Panc1 (cell line): ENCODE measurements at regions not wholly inside any gene's neighbourhood (a gene's known extent, or its start where the extent isn't known, plus 50 kb on each side); places are given as distances from the start of the nearest gene placed in this dataset.

Experiments used
- POLR2AphosphoS5 ChIP-seq: IDR thresholded peaks from 2 replicates; pipeline ENCODE4 v1.6.1; 2012; ENCODE audit warnings: mild to moderate bottlenecking, low read depth, low read length, moderate library complexity
- SIN3A ChIP-seq: IDR thresholded peaks from 2 replicates; pipeline ENCODE4 v1.6.1; 2012; ENCODE audit warnings: low read depth, mild to moderate bottlenecking, low read length, moderate library complexity, borderline replicate concordance; ENCODE audit not compliant: insufficient read depth
- TCF7L2 ChIP-seq: IDR thresholded peaks from 2 replicates; pipeline ENCODE4 v1.6.1; 2011; ENCODE audit warnings: mild to moderate bottlenecking, low read depth, low read length, inconsistent platforms
- TF ChIP-seq, protein P1 (sequence below): fragments of 450-650 bp; IDR thresholded peaks from 2 replicates; pipeline ENCODE4 v1.5.1; 2017; ENCODE audit warnings: mild to moderate bottlenecking
- TF ChIP-seq, protein P2 (sequence below), 2 experiments: IDR thresholded peaks; 2 replicates each; pipeline ENCODE4 v1.6.1; 2011 to 2012; ENCODE audit warnings: low read depth in 2 of 2, control low read depth in 1 of 2, low read length in 1 of 2, mild to moderate bottlenecking in 1 of 2, moderate library complexity in 1 of 2; ENCODE audit not compliant: insufficient read depth in 1 of 2

DNA sequence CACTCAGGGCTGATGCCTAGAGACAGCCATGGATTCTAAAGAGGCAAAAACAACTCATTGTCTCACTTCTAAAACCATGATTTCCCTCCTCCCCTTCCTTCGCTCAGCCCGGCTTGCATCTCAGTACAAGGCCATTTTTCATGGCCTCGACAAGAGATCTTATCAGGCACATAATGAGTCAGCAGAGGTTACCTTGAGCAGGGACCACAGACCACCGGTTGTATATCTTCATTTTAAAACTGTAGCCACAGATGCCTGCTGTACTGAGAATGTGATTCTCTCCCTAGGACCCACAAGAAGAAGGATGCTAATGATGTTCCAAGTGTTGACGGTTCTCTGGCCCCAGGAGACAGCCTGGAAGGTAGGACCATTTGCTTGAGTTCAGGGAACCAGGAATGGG lies 331.9 kb downstream of the AJAP1 start:
- TF ChIP-seq, protein P1, sequence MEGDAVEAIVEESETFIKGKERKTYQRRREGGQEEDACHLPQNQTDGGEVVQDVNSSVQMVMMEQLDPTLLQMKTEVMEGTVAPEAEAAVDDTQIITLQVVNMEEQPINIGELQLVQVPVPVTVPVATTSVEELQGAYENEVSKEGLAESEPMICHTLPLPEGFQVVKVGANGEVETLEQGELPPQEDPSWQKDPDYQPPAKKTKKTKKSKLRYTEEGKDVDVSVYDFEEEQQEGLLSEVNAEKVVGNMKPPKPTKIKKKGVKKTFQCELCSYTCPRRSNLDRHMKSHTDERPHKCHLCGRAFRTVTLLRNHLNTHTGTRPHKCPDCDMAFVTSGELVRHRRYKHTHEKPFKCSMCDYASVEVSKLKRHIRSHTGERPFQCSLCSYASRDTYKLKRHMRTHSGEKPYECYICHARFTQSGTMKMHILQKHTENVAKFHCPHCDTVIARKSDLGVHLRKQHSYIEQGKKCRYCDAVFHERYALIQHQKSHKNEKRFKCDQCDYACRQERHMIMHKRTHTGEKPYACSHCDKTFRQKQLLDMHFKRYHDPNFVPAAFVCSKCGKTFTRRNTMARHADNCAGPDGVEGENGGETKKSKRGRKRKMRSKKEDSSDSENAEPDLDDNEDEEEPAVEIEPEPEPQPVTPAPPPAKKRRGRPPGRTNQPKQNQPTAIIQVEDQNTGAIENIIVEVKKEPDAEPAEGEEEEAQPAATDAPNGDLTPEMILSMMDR = no peak
- TF ChIP-seq, protein P2, sequence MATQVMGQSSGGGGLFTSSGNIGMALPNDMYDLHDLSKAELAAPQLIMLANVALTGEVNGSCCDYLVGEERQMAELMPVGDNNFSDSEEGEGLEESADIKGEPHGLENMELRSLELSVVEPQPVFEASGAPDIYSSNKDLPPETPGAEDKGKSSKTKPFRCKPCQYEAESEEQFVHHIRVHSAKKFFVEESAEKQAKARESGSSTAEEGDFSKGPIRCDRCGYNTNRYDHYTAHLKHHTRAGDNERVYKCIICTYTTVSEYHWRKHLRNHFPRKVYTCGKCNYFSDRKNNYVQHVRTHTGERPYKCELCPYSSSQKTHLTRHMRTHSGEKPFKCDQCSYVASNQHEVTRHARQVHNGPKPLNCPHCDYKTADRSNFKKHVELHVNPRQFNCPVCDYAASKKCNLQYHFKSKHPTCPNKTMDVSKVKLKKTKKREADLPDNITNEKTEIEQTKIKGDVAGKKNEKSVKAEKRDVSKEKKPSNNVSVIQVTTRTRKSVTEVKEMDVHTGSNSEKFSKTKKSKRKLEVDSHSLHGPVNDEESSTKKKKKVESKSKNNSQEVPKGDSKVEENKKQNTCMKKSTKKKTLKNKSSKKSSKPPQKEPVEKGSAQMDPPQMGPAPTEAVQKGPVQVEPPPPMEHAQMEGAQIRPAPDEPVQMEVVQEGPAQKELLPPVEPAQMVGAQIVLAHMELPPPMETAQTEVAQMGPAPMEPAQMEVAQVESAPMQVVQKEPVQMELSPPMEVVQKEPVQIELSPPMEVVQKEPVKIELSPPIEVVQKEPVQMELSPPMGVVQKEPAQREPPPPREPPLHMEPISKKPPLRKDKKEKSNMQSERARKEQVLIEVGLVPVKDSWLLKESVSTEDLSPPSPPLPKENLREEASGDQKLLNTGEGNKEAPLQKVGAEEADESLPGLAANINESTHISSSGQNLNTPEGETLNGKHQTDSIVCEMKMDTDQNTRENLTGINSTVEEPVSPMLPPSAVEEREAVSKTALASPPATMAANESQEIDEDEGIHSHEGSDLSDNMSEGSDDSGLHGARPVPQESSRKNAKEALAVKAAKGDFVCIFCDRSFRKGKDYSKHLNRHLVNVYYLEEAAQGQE (IDR thresholded peaks at IDR 0.05; ENCODE audit: insufficient read depth in 1 of 2, low read depth in 2 of 2, low read length in 1 of 2) = no peak
- TF ChIP-seq POLR2AphosphoS5 (no peak), TCF7L2 (no peak), SIN3A (no peak)
